BE2C (cell line): ENCODE measurements at regions not wholly inside any gene's neighbourhood (a gene's known extent, or its start where the extent isn't known, plus 50 kb on each side); places are given as distances from the start of the nearest gene placed in this dataset.

Source experiments
- DNase-seq: peaks from one replicate; pipeline ENCODE4 v3.0.0-alpha.2; 2020
- H3K27me3 ChIP-seq: fragments of 250-450 bp; sonication (Bioruptor Pico); 2 replicates; pipeline ENCODE4 v1.5.1; 2020; ENCODE audit warnings: mild to moderate bottlenecking
- H3K36me3 ChIP-seq: fragments of 250-450 bp; sonication (Bioruptor Pico); 2 replicates; pipeline ENCODE4 v1.5.1; 2020; ENCODE audit warnings: mild to moderate bottlenecking
- H3K4me1 ChIP-seq: fragments of 250-450 bp; sonication (Bioruptor Pico); 2 replicates; pipeline ENCODE4 v1.5.1; 2020
- H3K4me3 ChIP-seq: 2 replicates; pipeline ENCODE4 v1.5.1; 2011; ENCODE audit warnings: low read depth, low read length
- H3K9me3 ChIP-seq: fragments of 250-450 bp; sonication (Bioruptor Pico); 2 replicates; pipeline ENCODE4 v1.5.1; 2020
- CTCF ChIP-seq: IDR thresholded peaks from 2 replicates; pipeline ENCODE4 v1.5.1; 2012; ENCODE audit warnings: mild to moderate bottlenecking, low read depth, low read length

GRCh38 chr10:63698787-63699150 lies 177.6 kb downstream of the REEP3 start:
- Histone ChIP-seq H3K36me3 (no peaks in the 10 kb centered on the region), H3K4me1 (peaks cover 17% of the 10 kb centered on the region), H3K27me3 (no peaks in the 10 kb centered on the region), H3K4me3 (no peak overlapping the region), H3K9me3 (no peaks in the 10 kb centered on the region)
- TF ChIP-seq CTCF: no peak
- no peak for DNase-seq

GRCh38 chr10:63699785-63700613 lies 178.8 kb downstream of the REEP3 start:
- Histone ChIP-seq H3K27me3 (no peaks in the 10 kb centered on the region), H3K9me3 (no peaks in the 10 kb centered on the region), H3K4me1 (peaks cover 17% of the 10 kb centered on the region), H3K4me3 (no peak overlapping the region), H3K36me3 (no peaks in the 10 kb centered on the region)
- TF ChIP-seq CTCF: no peak
- DNase-seq: no peak

GRCh38 chr10:63700631-63701156 lies 179.5 kb downstream of the REEP3 start:
- TF ChIP-seq CTCF: no peak

GRCh38 chr10:63702092-63702491 lies 180.9 kb downstream of the REEP3 start:
- Histone ChIP-seq H3K9me3 (no peaks in the 10 kb centered on the region), H3K27me3 (no peaks in the 10 kb centered on the region), H3K4me1 (peaks cover 21% of the 10 kb centered on the region), H3K4me3 (no peak overlapping the region), H3K36me3 (no peaks in the 10 kb centered on the region)
- TF ChIP-seq CTCF: no peak
- DNase-seq: no peak

More at GRCh38 chr10:63700631-63701156, 179.5 kb downstream of the REEP3 start:
- Histone ChIP-seq H3K27me3 (no peaks in the 10 kb centered on the region), H3K4me3 (no peak overlapping the region), H3K4me1 (peaks cover 17% of the 10 kb centered on the region), H3K36me3 (no peaks in the 10 kb centered on the region), H3K9me3 (no peaks in the 10 kb centered on the region)
- no peak for DNase-seq

- no peak for TF ChIP-seq CTCF
- Histone ChIP-seq H3K4me3 (no peak overlapping the region), H3K9me3 (no peaks in the 10 kb centered on the region), H3K36me3 (no peaks in the 10 kb centered on the region), H3K27me3 (no peaks in the 10 kb centered on the region), H3K4me1 (peaks cover 32% of the 10 kb centered on the region)
- DNase-seq: no peak
Observed at GRCh38 chr10:63703113-63703670, 182.0 kb downstream of the REEP3 start.
